ENCODE measurements at regions not wholly inside any gene's neighbourhood (a gene's known extent, or its start where the extent isn't known, plus 50 kb on each side); places are given as distances from the start of the nearest gene placed in this dataset.

GRCh38 chr16:72565106-72565505 is 393.2 kb upstream of the PMFBP1 start:
- Histone ChIP-seq H3K9me3 (replicated peaks in 1 of 2; ENCODE audit: control insufficient read depth in 1 of 2, insufficient read depth in 1 of 2, low read length in 2 of 2) (no peaks in the 10 kb centered on the region), H3K9ac (ENCODE audit: insufficient read depth, low read length, poor library complexity, severe bottlenecking) (no peak overlapping the region), H3K4me2 (replicated peaks; ENCODE audit: extremely low read depth, low read length, poor library complexity, severe bottlenecking) (no peak overlapping the region), H2AFZ (ENCODE audit: insufficient read depth, low read depth, low read length, poor library complexity, severe bottlenecking) (no peak overlapping the region), H3K4me3 (replicated peaks in 1 of 3; ENCODE audit: low read depth in 2 of 3, low read length in 3 of 3) (no peak overlapping the region), H3K36me3 (replicated peaks in 1 of 2; ENCODE audit: control insufficient read depth in 1 of 2, insufficient read depth in 2 of 2, low read length in 2 of 2) (no peaks in the 10 kb centered on the region), H3K79me2 (ENCODE audit: insufficient read depth, low read length) (no peaks in the 10 kb centered on the region), H3K4me1 (ENCODE audit: control insufficient read depth in 1 of 2, insufficient read depth in 2 of 2, low read length in 2 of 2) (no peaks in the 10 kb centered on the region), H3K27ac (ENCODE audit: low read depth in 1 of 2, low read length in 2 of 2) (no peak overlapping the region), H4K20me1 (ENCODE audit: insufficient read depth, low read length) (no peaks in the 10 kb centered on the region), H3K27me3 (ENCODE audit: control insufficient read depth in 2 of 2, insufficient read depth in 2 of 2, low read length in 2 of 2) (no peaks in the 10 kb centered on the region)
- no peak for DNase-seq
- 88% methylated on average over 2 of the region's 4 CpGs for WGBS (ENCODE audit: insufficient coverage)
- H3K27me3 Mint-ChIP-seq (ENCODE audit: low read depth in 3 of 3): no peaks in the 10 kb centered on the region
- intact Hi-C loops (cut with micrococcal nuclease): no loop called here
- H3K36me3 Mint-ChIP-seq: no peaks in the 10 kb centered on the region
- H3K27ac Mint-ChIP-seq: no peak overlapping the region
- H3K4me3 Mint-ChIP-seq: no peak overlapping the region
- TF ChIP-seq CTCF (IDR thresholded peaks at IDR 0.05): no peak
- H3K9me3 Mint-ChIP-seq: peaks cover 0 to 2% (median 0%) of the 10 kb centered on the region in 7 donors
- no peaks in the 10 kb centered on the region for H3K4me1 Mint-ChIP-seq

GRCh38 chr16:72560617-72561016 is 388.7 kb upstream of the PMFBP1 start:
- H3K4me3 Mint-ChIP-seq: no peak overlapping the region
- no peaks in the 10 kb centered on the region for H3K9me3 ChIP-seq (replicated peaks in 1 of 2; ENCODE audit: control insufficient read depth in 1 of 2, insufficient read depth in 1 of 2, low read length in 2 of 2)
- DNase-seq: no peak
- H3K4me1 Mint-ChIP-seq: no peaks in the 10 kb centered on the region
- intact Hi-C loops (cut with micrococcal nuclease): no loop called here
- H3K4me1 ChIP-seq (ENCODE audit: control insufficient read depth in 1 of 2, insufficient read depth in 2 of 2, low read length in 2 of 2): no peaks in the 10 kb centered on the region
- H2AFZ ChIP-seq (ENCODE audit: insufficient read depth, low read depth, low read length, poor library complexity, severe bottlenecking): no peak overlapping the region
- TF ChIP-seq CTCF (IDR thresholded peaks at IDR 0.05): no peak
- H3K36me3 ChIP-seq (replicated peaks in 1 of 2; ENCODE audit: control insufficient read depth in 1 of 2, insufficient read depth in 2 of 2, low read length in 2 of 2): no peaks in the 10 kb centered on the region
- H3K4me2 ChIP-seq (replicated peaks; ENCODE audit: extremely low read depth, low read length, poor library complexity, severe bottlenecking): no peak overlapping the region
- no peak overlapping the region for H3K27ac ChIP-seq (ENCODE audit: low read depth in 1 of 2, low read length in 2 of 2)
- no peaks in the 10 kb centered on the region for H3K27me3 ChIP-seq (ENCODE audit: control insufficient read depth in 2 of 2, insufficient read depth in 2 of 2, low read length in 2 of 2)
- H3K27me3 Mint-ChIP-seq (ENCODE audit: low read depth in 3 of 3): no peaks in the 10 kb centered on the region
- no peaks in the 10 kb centered on the region for H4K20me1 ChIP-seq (ENCODE audit: insufficient read depth, low read length)
- H3K9me3 Mint-ChIP-seq: peaks cover 0 to 2% (median 0%) of the 10 kb centered on the region in 7 donors
- no CpG with 5 or more reads among the region's 2 CpGs for WGBS (ENCODE audit: insufficient coverage)
- H3K27ac Mint-ChIP-seq: no peak overlapping the region
- H3K36me3 Mint-ChIP-seq: no peaks in the 10 kb centered on the region
- H3K9ac ChIP-seq (ENCODE audit: insufficient read depth, low read length, poor library complexity, severe bottlenecking): no peak overlapping the region
- no peaks in the 10 kb centered on the region for H3K79me2 ChIP-seq (ENCODE audit: insufficient read depth, low read length)
- H3K4me3 ChIP-seq (replicated peaks in 1 of 3; ENCODE audit: low read depth in 2 of 3, low read length in 3 of 3): no peak overlapping the region
